Uterus (tissue), 2 donors: ENCODE measurements at regions not wholly inside any gene's neighbourhood (a gene's known extent, or its start where the extent isn't known, plus 50 kb on each side); places are given as distances from the start of the nearest gene placed in this dataset.

ENCODE experiments used
- CTCF ChIP-seq, 4 experiments: fragments of 200-600 bp in 2 of 4; fragments of 450-650 bp in 2 of 4; sonication (generic) in 2 of 4; IDR thresholded peaks; one replicate each; pipeline ENCODE4 v1.5.1; 2016 to 2019; ENCODE audit warnings: antibody characterized with exemption in 4 of 4, mild to moderate bottlenecking in 2 of 4, moderate library complexity in 1 of 4
- POLR2A ChIP-seq, 2 donors: fragments of 450-650 bp; IDR thresholded peaks; one replicate each; pipeline ENCODE4 v1.6.1; 2016; ENCODE audit warnings: antibody characterized with exemption in 2 of 2, mild to moderate bottlenecking in 1 of 2, moderate library complexity in 1 of 2

- TF ChIP-seq CTCF (IDR thresholded peaks at IDR 0.05) (no peak), POLR2A (IDR thresholded peaks at IDR 0.05) (no peak)
Measured at GRCh38 chr16:73997340-73997711, 299.3 kb upstream of the PSMD7 start.
